A673 (cell line): ENCODE measurements at regions not wholly inside any gene's neighbourhood (a gene's known extent, or its start where the extent isn't known, plus 50 kb on each side); places are given as distances from the start of the nearest gene placed in this dataset.

ENCODE experiments used
- EZH2 ChIP-seq: fragments of 200-600 bp; sonication (generic); IDR thresholded peaks from 2 replicates; pipeline ENCODE4 v1.6.1; 2017; ENCODE audit warnings: borderline replicate concordance, low read depth, mild to moderate bottlenecking, mixed read lengths, antibody characterized with exemption, low read length; ENCODE audit not compliant: poor library complexity, severe bottlenecking
- TF ChIP-seq, protein P1 (sequence below): fragments of 300-800, 200-600 bp; sonication (generic); conservative IDR thresholded peaks from 2 replicates; pipeline ENCODE4 v1.5.1; 2017; ENCODE audit warnings: low read depth, mild to moderate bottlenecking, antibody characterized with exemption, low read length, moderate library complexity, mixed read lengths

DNA sequence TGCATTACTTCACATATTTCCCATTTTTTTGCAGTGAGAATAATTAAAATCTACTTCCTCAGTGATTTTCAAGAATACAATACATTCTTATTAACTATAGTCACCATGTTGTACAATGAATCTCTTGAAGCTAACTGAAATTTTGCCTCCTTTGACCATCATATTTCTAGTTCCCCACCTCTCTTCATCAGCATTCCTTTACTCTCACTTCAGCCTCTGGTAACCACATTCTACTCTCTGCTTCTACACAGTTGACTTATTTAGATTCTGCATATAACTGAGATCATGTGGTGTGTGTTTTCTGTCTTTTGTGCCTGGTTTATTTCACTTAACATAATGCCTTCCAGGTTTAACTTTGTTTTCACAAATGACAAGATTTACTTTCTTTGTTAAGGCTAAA is 304.4 kb upstream of the LYPLAL1 start:
- no peak for TF ChIP-seq EZH2
- TF ChIP-seq, protein P1, sequence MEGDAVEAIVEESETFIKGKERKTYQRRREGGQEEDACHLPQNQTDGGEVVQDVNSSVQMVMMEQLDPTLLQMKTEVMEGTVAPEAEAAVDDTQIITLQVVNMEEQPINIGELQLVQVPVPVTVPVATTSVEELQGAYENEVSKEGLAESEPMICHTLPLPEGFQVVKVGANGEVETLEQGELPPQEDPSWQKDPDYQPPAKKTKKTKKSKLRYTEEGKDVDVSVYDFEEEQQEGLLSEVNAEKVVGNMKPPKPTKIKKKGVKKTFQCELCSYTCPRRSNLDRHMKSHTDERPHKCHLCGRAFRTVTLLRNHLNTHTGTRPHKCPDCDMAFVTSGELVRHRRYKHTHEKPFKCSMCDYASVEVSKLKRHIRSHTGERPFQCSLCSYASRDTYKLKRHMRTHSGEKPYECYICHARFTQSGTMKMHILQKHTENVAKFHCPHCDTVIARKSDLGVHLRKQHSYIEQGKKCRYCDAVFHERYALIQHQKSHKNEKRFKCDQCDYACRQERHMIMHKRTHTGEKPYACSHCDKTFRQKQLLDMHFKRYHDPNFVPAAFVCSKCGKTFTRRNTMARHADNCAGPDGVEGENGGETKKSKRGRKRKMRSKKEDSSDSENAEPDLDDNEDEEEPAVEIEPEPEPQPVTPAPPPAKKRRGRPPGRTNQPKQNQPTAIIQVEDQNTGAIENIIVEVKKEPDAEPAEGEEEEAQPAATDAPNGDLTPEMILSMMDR, result no peak
